Stimulated activated naive CD8-positive, alpha-beta T cell treated with anti-CD3 and anti-CD28 coated beads, Interleukin-15, amount 100 ng/mL, for 72 hours (primary cell): ENCODE measurements at regions not wholly inside any gene's neighbourhood (a gene's known extent, or its start where the extent isn't known, plus 50 kb on each side); places are given as distances from the start of the nearest gene placed in this dataset.

Source experiments
- ATAC-seq: fragments of 150-1000 bp; cut with Tn5 transposase; 2 replicates; pipeline ENCODE4 v1.10.0; 2021; ENCODE audit warnings: mild to moderate bottlenecking, moderate library complexity
- DNase-seq, 2 donors: peaks; one replicate each; pipeline ENCODE4 v3.0.0; 2021 to 2022
- H3K27ac Mint-ChIP-seq, 2 donors: one replicate each; pipeline ENCODE4 v1.8.0; 2022; ENCODE audit warnings: mild to moderate bottlenecking in 2 of 2, mixed read lengths in 2 of 2, moderate library complexity in 2 of 2
- H3K27me3 Mint-ChIP-seq: one replicate; pipeline ENCODE4 v1.8.0; 2022; ENCODE audit warnings: mixed read lengths
- H3K4me1 Mint-ChIP-seq: one replicate; pipeline ENCODE4 v1.8.0; 2022; ENCODE audit warnings: mild to moderate bottlenecking, mixed read lengths
- H3K4me3 Mint-ChIP-seq, 2 donors: one replicate each; pipeline ENCODE4 v1.8.0; 2022; ENCODE audit warnings: mild to moderate bottlenecking in 2 of 2, mixed read lengths in 2 of 2, moderate library complexity in 1 of 2
- H3K9me3 Mint-ChIP-seq, 2 donors: one replicate each; pipeline ENCODE4 v1.8.0; 2022; ENCODE audit warnings: mixed read lengths in 2 of 2

- Mint-ChIP-seq H3K4me3 (no peak overlapping the region), H3K27me3 (peaks cover 8% of the 10 kb centered on the region)
- peak; percentile 28 for ATAC-seq
These were observed 51.0 kb upstream of the SC5D start for GRCh38 chr11:121241343-121242211.

More at GRCh38 chr11:121241343-121242211, 51.0 kb upstream of the SC5D start:
- Mint-ChIP-seq H3K27ac (no peak overlapping the region), H3K9me3 (no peaks in the 10 kb centered on the region), H3K4me1 (peaks cover 8% of the 10 kb centered on the region)
- DNase-seq, result no peak
